Hepatocyte (in vitro differentiated cells): ENCODE measurements at regions not wholly inside any gene's neighbourhood (a gene's known extent, or its start where the extent isn't known, plus 50 kb on each side); places are given as distances from the start of the nearest gene placed in this dataset.

Experiments
- DNase-seq: peaks from one replicate; pipeline ENCODE4 v3.0.0-alpha.2; 2016; ENCODE audit warnings: low spot score
- H2AFZ ChIP-seq: fragments of 200-600 bp; sonication (generic); 2 replicates; pipeline ENCODE4 v1.6.0; 2016; ENCODE audit warnings: antibody characterized with exemption, mild to moderate bottlenecking
- H3K27ac ChIP-seq: fragments of 200-600 bp; sonication (generic); 2 replicates; pipeline ENCODE4 v1.5.1; 2016; ENCODE audit warnings: mild to moderate bottlenecking
- H3K27me3 ChIP-seq: fragments of 200-600 bp; sonication (generic); 2 replicates; pipeline ENCODE4 v1.6.1; 2016
- H3K36me3 ChIP-seq: fragments of 200-600 bp; sonication (generic); replicated peaks from 2 replicates; pipeline ENCODE4 v1.5.1; 2016; ENCODE audit warnings: low read depth; ENCODE audit not compliant: insufficient read depth
- H3K4me1 ChIP-seq: fragments of 200-600 bp; sonication (generic); 2 replicates; pipeline ENCODE4 v1.5.1; 2016; ENCODE audit warnings: mild to moderate bottlenecking, moderate library complexity; ENCODE audit not compliant: insufficient read depth
- H3K4me2 ChIP-seq: fragments of 200-600 bp; sonication (generic); 2 replicates; pipeline ENCODE4 v1.6.0; 2016
- H3K4me3 ChIP-seq: fragments of 200-600 bp; sonication (generic); 2 replicates; pipeline ENCODE4 v1.5.1; 2016; ENCODE audit warnings: mild to moderate bottlenecking
- H3K79me2 ChIP-seq: fragments of 200-600 bp; sonication (generic); 2 replicates; pipeline ENCODE4 v1.6.0; 2017; ENCODE audit warnings: mild to moderate bottlenecking
- H3K9me2 ChIP-seq: fragments of 200-600 bp; sonication (generic); replicated peaks from 2 replicates; pipeline ENCODE4 v1.6.0; 2017; ENCODE audit warnings: mild to moderate bottlenecking; ENCODE audit not compliant: insufficient read depth
- H3K9me3 ChIP-seq: fragments of 200-600 bp; sonication (generic); 2 replicates; pipeline ENCODE4 v1.5.1; 2016; ENCODE audit warnings: low read depth, mild to moderate bottlenecking
- H4K20me1 ChIP-seq: fragments of 200-600 bp; sonication (generic); 2 replicates; pipeline ENCODE4 v1.6.0; 2016; ENCODE audit warnings: mild to moderate bottlenecking; ENCODE audit not compliant: insufficient read depth, poor library complexity, severe bottlenecking
- CTCF ChIP-seq: fragments of 200-600 bp; sonication (generic); IDR thresholded peaks from 2 replicates; pipeline ENCODE4 v1.5.1; 2016; ENCODE audit warnings: antibody characterized with exemption, mild to moderate bottlenecking; ENCODE audit not compliant: poor library complexity
- EZH2 ChIP-seq: fragments of 200-600 bp; sonication (generic); IDR thresholded peaks from 2 replicates; pipeline ENCODE4 v1.6.1; 2016; ENCODE audit warnings: antibody characterized with exemption, mild to moderate bottlenecking, borderline replicate concordance
- EZH2phosphoT487 ChIP-seq: fragments of 200-600 bp; sonication (generic); IDR thresholded peaks from one replicate; pipeline ENCODE4 v1.6.1; 2018; ENCODE audit warnings: antibody characterized with exemption, mild to moderate bottlenecking, low read depth, moderate library complexity; ENCODE audit not compliant: unreplicated experiment, severe bottlenecking
- WGBS: methylation state at CpG from one replicate; pipeline ENCODE4 v1.1.6; 2016; ENCODE audit warnings: low lambda C conversion rate; ENCODE audit errors: missing lambda C conversion rate; 5-methylcytosine and 5-hydroxymethylcytosine counted together

DNA sequence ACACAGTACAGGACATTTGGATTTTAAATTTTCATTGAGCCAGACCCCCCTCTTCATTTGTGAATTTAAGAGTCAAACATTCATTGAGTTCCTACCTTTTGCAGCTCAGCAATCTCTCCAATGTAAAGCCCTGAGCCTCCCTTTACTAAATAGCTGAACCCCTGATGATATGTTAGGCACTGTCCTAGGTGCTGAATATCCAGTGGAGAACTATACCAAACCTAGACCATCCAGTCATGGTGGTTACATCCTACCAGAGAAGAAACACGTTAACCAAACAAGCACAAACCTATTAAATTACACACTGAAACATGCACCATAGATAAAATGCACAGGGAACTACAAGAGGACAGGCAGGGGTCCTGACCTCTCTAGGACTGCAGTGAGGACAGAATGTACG is 1585.3 kb upstream of the TMEM132C start:
- DNase-seq, result no peak
- Histone ChIP-seq H3K27me3 (no peaks in the 10 kb centered on the region), H3K79me2 (no peaks in the 10 kb centered on the region), H4K20me1 (no peaks in the 10 kb centered on the region), H3K27ac (no peak overlapping the region), H3K4me1 (no peaks in the 10 kb centered on the region), H3K36me3 (no peaks in the 10 kb centered on the region), H3K4me2 (no peak overlapping the region), H3K9me3 (no peaks in the 10 kb centered on the region), H3K9me2 (no peaks in the 10 kb centered on the region), H3K4me3 (no peak overlapping the region), H2AFZ (no peak overlapping the region)
- 59% methylated on average over 2 of the region's 2 CpGs for WGBS
- no peak for TF ChIP-seq EZH2
- TF ChIP-seq EZH2phosphoT487, result no peak
- TF ChIP-seq CTCF, result no peak

DNA sequence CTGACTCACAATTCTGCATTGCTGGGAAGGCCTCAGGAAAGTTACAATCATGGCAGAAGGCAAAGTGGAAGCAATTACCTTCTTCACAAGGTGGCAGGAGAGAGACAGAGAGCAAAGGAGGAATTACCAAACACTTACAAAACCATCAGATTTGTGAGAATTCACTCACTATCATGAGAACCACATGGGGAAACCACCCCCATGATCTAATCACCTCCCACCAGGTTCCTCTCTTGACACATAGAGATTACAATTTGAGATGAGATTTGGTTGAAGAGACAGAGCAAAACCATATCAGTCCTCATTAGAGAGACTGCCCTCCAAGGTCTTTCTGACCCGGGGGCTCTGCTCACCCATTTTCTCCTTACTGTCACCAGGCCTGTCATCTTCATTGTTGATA is 1582.3 kb upstream of the TMEM132C start:
- Histone ChIP-seq H3K27me3 (no peaks in the 10 kb centered on the region), H3K36me3 (no peaks in the 10 kb centered on the region), H3K79me2 (no peaks in the 10 kb centered on the region), H3K4me1 (no peaks in the 10 kb centered on the region), H3K9me2 (no peaks in the 10 kb centered on the region), H3K27ac (no peak overlapping the region), H2AFZ (no peak overlapping the region), H4K20me1 (no peaks in the 10 kb centered on the region), H3K4me3 (no peak overlapping the region), H3K9me3 (no peaks in the 10 kb centered on the region), H3K4me2 (no peak overlapping the region)
- TF ChIP-seq EZH2 (no peak), EZH2phosphoT487 (no peak), CTCF (no peak)
- no peak for DNase-seq
- WGBS, result 80% methylated on average over 1 of the region's 1 CpG

- 73% methylated on average over 1 of the region's 1 CpG for WGBS
- H3K36me3 ChIP-seq, result no peaks in the 10 kb centered on the region
- DNase-seq, result no peak
- H3K79me2 ChIP-seq, result no peaks in the 10 kb centered on the region
- no peak for TF ChIP-seq CTCF
- TF ChIP-seq EZH2phosphoT487, result no peak
- TF ChIP-seq EZH2, result no peak
- H3K9me3 ChIP-seq, result no peaks in the 10 kb centered on the region
- H3K9me2 ChIP-seq, result no peaks in the 10 kb centered on the region
- H2AFZ ChIP-seq, result no peak overlapping the region
- no peak overlapping the region for H3K27ac ChIP-seq
- H3K4me1 ChIP-seq, result no peaks in the 10 kb centered on the region
- no peaks in the 10 kb centered on the region for H4K20me1 ChIP-seq
- no peak overlapping the region for H3K4me3 ChIP-seq
- no peak overlapping the region for H3K4me2 ChIP-seq
- H3K27me3 ChIP-seq, result no peaks in the 10 kb centered on the region
These were observed 1581.3 kb upstream of the TMEM132C start for GRCh38 chr12:126685636-126686035.

DNA sequence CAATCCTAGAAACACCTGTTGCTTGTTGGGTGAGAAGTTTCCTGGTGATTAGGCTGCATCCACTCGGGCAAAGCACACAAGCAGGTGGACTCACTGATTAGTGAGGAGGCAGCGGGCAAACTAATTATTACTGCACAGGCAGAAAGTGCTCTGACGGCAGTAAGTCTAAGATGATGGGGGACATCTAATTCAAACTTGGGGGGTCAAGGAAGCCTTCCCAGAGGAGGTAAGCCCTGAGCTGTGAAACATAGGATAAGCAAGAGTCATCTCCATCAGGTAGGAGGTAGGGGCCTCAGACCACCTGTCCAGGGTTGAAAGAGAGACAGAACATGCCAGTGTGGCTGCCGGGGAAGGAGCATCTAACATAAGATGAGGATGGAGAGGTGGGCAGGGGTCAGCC is 1578.4 kb upstream of the TMEM132C start:
- no peaks in the 10 kb centered on the region for H3K4me1 ChIP-seq
- H3K9me3 ChIP-seq, result no peaks in the 10 kb centered on the region
- WGBS, result 80% methylated on average over 4 of the region's 4 CpGs
- no peak overlapping the region for H2AFZ ChIP-seq
- no peaks in the 10 kb centered on the region for H3K79me2 ChIP-seq
- no peak overlapping the region for H3K27ac ChIP-seq
- no peak for DNase-seq
- no peak overlapping the region for H3K4me2 ChIP-seq
- H3K36me3 ChIP-seq, result no peaks in the 10 kb centered on the region
- no peaks in the 10 kb centered on the region for H3K9me2 ChIP-seq
- H3K4me3 ChIP-seq, result no peak overlapping the region
- no peaks in the 10 kb centered on the region for H4K20me1 ChIP-seq
- no peak for TF ChIP-seq EZH2phosphoT487
- no peak for TF ChIP-seq CTCF
- TF ChIP-seq EZH2, result no peak
- H3K27me3 ChIP-seq, result no peaks in the 10 kb centered on the region
